ENCODE measurements at regions not wholly inside any gene's neighbourhood (a gene's known extent, or its start where the extent isn't known, plus 50 kb on each side); places are given as distances from the start of the nearest gene placed in this dataset.

GRCh38 chr5:40410231-40410861 is 269.4 kb upstream of the PTGER4 start:
- no peak overlapping the region for H3K27ac ChIP-seq (ENCODE audit: insufficient read depth, low read length)
- H3K36me3 ChIP-seq (ENCODE audit: control insufficient read depth, insufficient read depth, low read length), result no peaks in the 10 kb centered on the region
- DNase-seq (ENCODE audit: low read depth in 2 of 2), result peak; percentile 72 to 85
- no peak overlapping the region for H3K9ac ChIP-seq (ENCODE audit: insufficient read depth, low read length)
- peak overlapping the region; percentile 27 for H2AFZ ChIP-seq (ENCODE audit: low read length)
- H3K4me2 ChIP-seq (ENCODE audit: extremely low read depth, insufficient read depth, low read length), result peak overlapping the region; percentile 54
- no peaks in the 10 kb centered on the region for H4K20me1 ChIP-seq (ENCODE audit: control insufficient read depth, extremely low read depth, insufficient read depth, low read length)
- TF ChIP-seq EZH2 (IDR thresholded peaks at IDR 0.05; ENCODE audit: low read length, missing control alignments) (no peak), CTCF (conservative IDR thresholded peaks at IDR 0.05 in 1 of 2, IDR thresholded peaks at IDR 0.05 in 1 of 2; ENCODE audit: low read depth in 1 of 2, low read length in 2 of 2) (no peak)
- no peak overlapping the region for H3K4me3 ChIP-seq (replicated peaks in 1 of 4; ENCODE audit: control extremely low read depth in 1 of 4, insufficient read depth in 1 of 4, low read depth in 3 of 4, low read length in 4 of 4)
- H3K79me2 ChIP-seq (ENCODE audit: control insufficient read depth, insufficient read depth, low read length), result no peaks in the 10 kb centered on the region
- H3K27me3 ChIP-seq (ENCODE audit: control insufficient read depth, insufficient read depth, low read length), result no peaks in the 10 kb centered on the region
- peaks cover 6% of the 10 kb centered on the region for H3K4me1 ChIP-seq (ENCODE audit: control insufficient read depth, extremely low read depth, insufficient read depth, low read length)
- H3K9me3 ChIP-seq (ENCODE audit: control insufficient read depth, insufficient read depth, low read depth, low read length), result no peaks in the 10 kb centered on the region

GRCh38 chr5:40409601-40410000 is 270.1 kb upstream of the PTGER4 start:
- no peak for DNase-seq (ENCODE audit: low read depth in 2 of 2)
- no peak overlapping the region for H3K9ac ChIP-seq (ENCODE audit: insufficient read depth, low read length)
- H3K27ac ChIP-seq (ENCODE audit: insufficient read depth, low read length), result no peak overlapping the region
- no peaks in the 10 kb centered on the region for H3K36me3 ChIP-seq (ENCODE audit: control insufficient read depth, insufficient read depth, low read length)
- H3K4me1 ChIP-seq (ENCODE audit: control insufficient read depth, extremely low read depth, insufficient read depth, low read length), result peaks cover 6% of the 10 kb centered on the region
- no peaks in the 10 kb centered on the region for H3K79me2 ChIP-seq (ENCODE audit: control insufficient read depth, insufficient read depth, low read length)
- H3K27me3 ChIP-seq (ENCODE audit: control insufficient read depth, insufficient read depth, low read length), result no peaks in the 10 kb centered on the region
- H3K4me3 ChIP-seq (replicated peaks in 1 of 4; ENCODE audit: control extremely low read depth in 1 of 4, insufficient read depth in 1 of 4, low read depth in 3 of 4, low read length in 4 of 4), result no peak overlapping the region
- H2AFZ ChIP-seq (ENCODE audit: low read length), result no peak overlapping the region
- TF ChIP-seq CTCF (conservative IDR thresholded peaks at IDR 0.05 in 1 of 2, IDR thresholded peaks at IDR 0.05 in 1 of 2; ENCODE audit: low read depth in 1 of 2, low read length in 2 of 2) (no peak), EZH2 (IDR thresholded peaks at IDR 0.05; ENCODE audit: low read length, missing control alignments) (no peak)
- H4K20me1 ChIP-seq (ENCODE audit: control insufficient read depth, extremely low read depth, insufficient read depth, low read length), result no peaks in the 10 kb centered on the region
- H3K9me3 ChIP-seq (ENCODE audit: control insufficient read depth, insufficient read depth, low read depth, low read length), result no peaks in the 10 kb centered on the region
- H3K4me2 ChIP-seq (ENCODE audit: extremely low read depth, insufficient read depth, low read length), result no peak overlapping the region

GRCh38 chr5:40406741-40407211 is 272.9 kb upstream of the PTGER4 start:
- TF ChIP-seq EZH2 (IDR thresholded peaks at IDR 0.05; ENCODE audit: low read length, missing control alignments) (no peak), CTCF (conservative IDR thresholded peaks at IDR 0.05 in 1 of 2, IDR thresholded peaks at IDR 0.05 in 1 of 2; ENCODE audit: low read depth in 1 of 2, low read length in 2 of 2) (no peak)
- DNase-seq (ENCODE audit: low read depth in 2 of 2), result no peak
- Histone ChIP-seq H3K4me3 (replicated peaks in 1 of 4; ENCODE audit: control extremely low read depth in 1 of 4, insufficient read depth in 1 of 4, low read depth in 3 of 4, low read length in 4 of 4) (no peak overlapping the region), H3K36me3 (ENCODE audit: control insufficient read depth, insufficient read depth, low read length) (no peaks in the 10 kb centered on the region), H3K4me1 (ENCODE audit: control insufficient read depth, extremely low read depth, insufficient read depth, low read length) (peaks cover 6% of the 10 kb centered on the region), H3K79me2 (ENCODE audit: control insufficient read depth, insufficient read depth, low read length) (no peaks in the 10 kb centered on the region), H4K20me1 (ENCODE audit: control insufficient read depth, extremely low read depth, insufficient read depth, low read length) (no peaks in the 10 kb centered on the region), H2AFZ (ENCODE audit: low read length) (peak overlapping the region; percentile 64), H3K4me2 (ENCODE audit: extremely low read depth, insufficient read depth, low read length) (no peak overlapping the region), H3K9me3 (ENCODE audit: control insufficient read depth, insufficient read depth, low read depth, low read length) (no peaks in the 10 kb centered on the region), H3K9ac (ENCODE audit: insufficient read depth, low read length) (no peak overlapping the region), H3K27me3 (ENCODE audit: control insufficient read depth, insufficient read depth, low read length) (no peaks in the 10 kb centered on the region), H3K27ac (ENCODE audit: insufficient read depth, low read length) (no peak overlapping the region)

Measured in fibroblast of lung (primary cell).